ENCODE measurements at regions not wholly inside any gene's neighbourhood (a gene's known extent, or its start where the extent isn't known, plus 50 kb on each side); places are given as distances from the start of the nearest gene placed in this dataset.
A peak's percentile ranks its signal among the peaks of the same experiment; 100 is the strongest.

DNA sequence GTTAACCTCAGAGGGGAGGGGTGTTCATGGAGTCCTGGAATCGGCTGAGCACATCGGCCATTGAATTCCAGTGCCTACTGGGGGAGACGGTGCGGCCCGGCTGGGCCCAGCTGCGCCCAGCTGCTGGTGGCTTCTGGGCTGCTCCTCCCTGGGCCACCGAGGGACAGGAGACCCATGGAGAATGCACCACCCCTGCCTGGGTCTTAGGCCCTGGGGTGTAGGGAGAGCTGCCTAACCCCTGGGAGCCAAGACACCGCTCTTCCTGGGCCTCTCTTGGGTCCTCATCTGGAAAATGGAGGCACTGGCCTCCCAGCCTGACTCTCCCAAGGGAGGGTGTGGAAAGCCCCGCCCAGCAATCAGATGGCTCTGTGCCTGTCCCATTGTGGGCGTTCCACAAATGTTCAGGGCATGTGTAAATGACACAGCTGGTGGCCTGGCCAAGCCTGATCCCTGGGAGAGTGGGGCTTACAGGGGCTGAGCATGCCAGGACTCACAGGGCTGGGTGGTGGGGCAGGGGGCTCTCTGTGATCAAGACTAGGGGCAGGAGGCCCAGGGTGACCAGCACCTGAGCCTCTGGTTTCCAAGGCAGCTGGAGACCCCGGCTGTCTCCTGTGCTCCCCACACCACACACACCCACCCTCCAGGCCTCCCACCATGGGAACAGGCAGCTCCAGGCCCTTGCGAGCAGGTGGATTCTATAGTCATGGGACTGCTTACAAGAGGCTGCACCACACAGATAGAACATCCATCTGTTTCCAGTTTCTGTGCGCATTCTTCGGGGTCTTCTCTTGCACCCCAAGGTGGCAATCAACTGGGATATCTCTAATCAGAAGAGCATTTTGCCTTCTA, 150.9 kb downstream of the URI1 start:
- WGBS, 4 donors: 71 to 88% (median 76%) methylated on average over 12 to 14 of the region's 14 CpGs
- DNase-seq: peak in 1 of 5 donors; percentile 38

DNA sequence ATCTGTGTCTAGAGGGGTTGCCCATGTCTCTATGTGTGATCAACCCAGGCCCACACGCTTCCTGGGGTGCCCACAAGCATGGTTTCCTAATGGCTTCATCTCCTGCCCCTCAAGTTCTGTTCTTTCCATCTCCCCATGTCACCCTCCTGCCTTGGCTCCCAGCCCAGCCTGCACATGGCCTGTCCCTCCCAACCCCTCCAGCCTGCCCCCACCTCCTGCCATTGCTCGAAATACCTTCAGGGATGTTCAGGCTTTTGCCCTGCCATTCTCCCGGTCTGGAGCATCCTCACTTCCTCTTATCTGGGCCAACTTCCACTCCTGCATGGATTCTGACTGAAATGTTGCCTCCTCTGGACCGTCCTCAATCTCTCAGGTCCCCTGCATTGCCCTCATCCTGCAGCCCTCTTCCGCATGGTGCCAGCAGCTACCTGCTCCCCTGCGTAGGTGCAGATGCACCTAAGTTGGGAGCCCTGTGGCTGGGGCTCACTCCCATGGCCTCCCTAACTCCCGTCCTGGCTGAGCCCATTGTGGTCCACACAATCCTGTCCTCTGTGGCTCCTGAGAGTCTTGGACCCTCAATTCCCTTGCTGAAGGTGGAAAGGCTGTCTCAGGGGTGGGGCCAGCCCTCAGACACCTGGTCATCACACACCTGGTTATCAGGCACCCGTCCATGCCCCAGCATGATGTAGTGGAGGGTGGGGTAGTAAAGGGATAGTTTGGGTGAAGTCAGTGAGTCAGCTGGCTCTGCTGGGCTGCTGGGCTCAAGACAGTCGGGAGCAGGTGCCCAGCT, 152.1 kb downstream of the URI1 start:
- ATAC-seq: no peak
- Histone ChIP-seq H3K27ac (no peak overlapping the region), H3K36me3 (no peaks in the 10 kb centered on the region), H3K9me3 (no peaks in the 10 kb centered on the region), H3K4me1 (no peaks in the 10 kb centered on the region), H3K4me3 (no peak overlapping the region), H3K27me3 (no peaks in the 10 kb centered on the region)
- intact Hi-C loops (cut with DNase I): no loop called here
- WGBS, 4 donors: 76 to 82% (median 81%) methylated on average over 8 to 9 of the region's 9 CpGs
- peak in 1 of 5 donors; percentile 44 for DNase-seq
- TF ChIP-seq POLR2A (IDR thresholded peaks at IDR 0.05): no peak
- TF ChIP-seq, protein P1, sequence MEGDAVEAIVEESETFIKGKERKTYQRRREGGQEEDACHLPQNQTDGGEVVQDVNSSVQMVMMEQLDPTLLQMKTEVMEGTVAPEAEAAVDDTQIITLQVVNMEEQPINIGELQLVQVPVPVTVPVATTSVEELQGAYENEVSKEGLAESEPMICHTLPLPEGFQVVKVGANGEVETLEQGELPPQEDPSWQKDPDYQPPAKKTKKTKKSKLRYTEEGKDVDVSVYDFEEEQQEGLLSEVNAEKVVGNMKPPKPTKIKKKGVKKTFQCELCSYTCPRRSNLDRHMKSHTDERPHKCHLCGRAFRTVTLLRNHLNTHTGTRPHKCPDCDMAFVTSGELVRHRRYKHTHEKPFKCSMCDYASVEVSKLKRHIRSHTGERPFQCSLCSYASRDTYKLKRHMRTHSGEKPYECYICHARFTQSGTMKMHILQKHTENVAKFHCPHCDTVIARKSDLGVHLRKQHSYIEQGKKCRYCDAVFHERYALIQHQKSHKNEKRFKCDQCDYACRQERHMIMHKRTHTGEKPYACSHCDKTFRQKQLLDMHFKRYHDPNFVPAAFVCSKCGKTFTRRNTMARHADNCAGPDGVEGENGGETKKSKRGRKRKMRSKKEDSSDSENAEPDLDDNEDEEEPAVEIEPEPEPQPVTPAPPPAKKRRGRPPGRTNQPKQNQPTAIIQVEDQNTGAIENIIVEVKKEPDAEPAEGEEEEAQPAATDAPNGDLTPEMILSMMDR (IDR thresholded peaks at IDR 0.05): no peak

More for the DNA sequence above, 150.9 kb downstream of the URI1 start:
- no peaks in the 10 kb centered on the region for H3K36me3 ChIP-seq
- no peaks in the 10 kb centered on the region for H3K4me1 ChIP-seq
- H3K27me3 ChIP-seq: no peaks in the 10 kb centered on the region
- no peak overlapping the region for H3K27ac ChIP-seq
- ATAC-seq: peak in 2 of 4 donors; percentile 8 to 52
- H3K9me3 ChIP-seq: no peaks in the 10 kb centered on the region
- intact Hi-C loops (cut with DNase I): no loop called here
- TF ChIP-seq, protein P1 (IDR thresholded peaks at IDR 0.05): no peak
- no peak for TF ChIP-seq POLR2A (IDR thresholded peaks at IDR 0.05)
- no peak overlapping the region for H3K4me3 ChIP-seq

DNA sequence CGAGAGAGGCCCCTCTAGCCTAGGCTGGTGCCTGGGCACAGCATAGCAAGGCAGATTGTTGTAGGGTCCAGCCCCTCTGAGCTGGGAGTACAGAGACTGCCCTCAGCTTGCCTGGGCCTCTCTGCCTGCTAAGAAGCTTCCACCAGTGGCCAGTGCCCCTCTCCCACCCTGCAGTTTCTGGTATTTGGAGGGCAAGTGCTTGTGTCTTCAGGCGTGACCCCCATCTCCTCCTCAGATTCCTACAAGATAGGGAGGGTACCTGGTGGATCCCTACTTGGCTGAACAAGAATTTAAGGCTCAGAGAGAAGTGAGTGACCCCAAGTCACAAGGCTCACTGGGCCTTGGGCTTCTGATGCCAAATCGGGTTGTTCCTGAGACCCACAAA, 152.7 kb downstream of the URI1 start:
- no peaks in the 10 kb centered on the region for H3K9me3 ChIP-seq

More for the DNA sequence above, 152.7 kb downstream of the URI1 start:
- ATAC-seq (no peak), DNase-seq (no peak)
- 79 to 95% (median 81%) methylated on average over 1 to 3 of the region's 3 CpGs for WGBS, 4 donors
- Histone ChIP-seq H3K4me1 (no peaks in the 10 kb centered on the region), H3K36me3 (no peaks in the 10 kb centered on the region), H3K27ac (no peak overlapping the region), H3K4me3 (no peak overlapping the region), H3K27me3 (no peaks in the 10 kb centered on the region)
- intact Hi-C loops (cut with DNase I): no loop called here
- TF ChIP-seq, protein P1 (IDR thresholded peaks at IDR 0.05): no peak
- no peak for TF ChIP-seq POLR2A (IDR thresholded peaks at IDR 0.05)

Measured in heart left ventricle (tissue), 16 donors.